Activated T-cell treated with anti-CD3 and anti-CD28 coated beads for 4 hours (primary cell): ENCODE measurements at regions not wholly inside any gene's neighbourhood (a gene's known extent, or its start where the extent isn't known, plus 50 kb on each side); places are given as distances from the start of the nearest gene placed in this dataset.

Source experiments
- DNase-seq: peaks from one replicate; pipeline ENCODE4 v3.0.0-alpha.2; 2020

- no peak for DNase-seq
Measured at GRCh38 chr19:29375429-29376119, 150.2 kb upstream of the VSTM2B start.

- DNase-seq: no peak
Measured at GRCh38 chr19:29376855-29377354, 148.9 kb upstream of the VSTM2B start.

DNA sequence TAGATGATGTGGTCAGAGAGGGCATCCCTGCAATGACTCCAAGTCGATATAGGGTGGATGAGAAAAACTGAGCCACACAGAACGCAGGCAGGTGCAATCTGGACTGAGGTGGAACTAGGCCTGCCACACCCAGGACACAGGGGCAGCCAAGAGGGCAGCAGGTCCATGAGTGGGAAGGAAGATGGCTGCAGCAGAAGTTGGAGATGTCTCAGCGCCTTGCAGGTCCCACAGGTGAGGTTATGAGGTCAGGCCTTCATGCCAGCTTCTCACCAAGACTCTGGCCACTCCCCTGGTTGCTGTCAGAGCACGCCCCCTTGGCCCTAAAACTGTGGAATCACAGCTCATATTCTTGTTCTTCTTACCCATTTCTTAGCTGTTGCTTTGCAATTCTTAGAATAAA is 147.7 kb upstream of the VSTM2B start:
- no peak for DNase-seq

DNA sequence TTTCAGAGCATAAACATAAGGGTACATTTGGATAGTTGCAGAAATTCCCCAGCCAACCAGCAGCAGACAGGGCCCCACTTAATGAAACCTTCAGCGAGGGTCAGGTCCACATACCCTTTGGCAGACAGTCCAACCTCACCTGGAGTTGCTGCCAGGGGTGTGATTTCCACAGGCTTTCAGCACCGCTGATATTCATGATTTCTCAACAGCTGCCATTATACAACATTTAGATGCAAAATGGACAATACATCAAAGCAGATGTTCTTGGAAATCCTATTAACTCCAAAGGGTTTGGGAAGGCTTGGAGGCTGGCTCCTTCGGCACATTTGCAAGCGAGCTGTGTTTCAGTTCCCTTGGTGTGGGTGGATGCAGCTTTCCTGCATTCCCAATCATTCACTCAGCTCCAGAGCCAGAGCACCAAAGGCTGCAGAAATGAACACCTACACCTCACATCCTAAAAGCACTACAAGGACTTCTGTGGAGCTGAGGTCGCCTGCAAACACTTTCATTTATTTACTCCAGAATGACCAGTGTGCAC is 147.2 kb upstream of the VSTM2B start:
- DNase-seq: no peak

DNA sequence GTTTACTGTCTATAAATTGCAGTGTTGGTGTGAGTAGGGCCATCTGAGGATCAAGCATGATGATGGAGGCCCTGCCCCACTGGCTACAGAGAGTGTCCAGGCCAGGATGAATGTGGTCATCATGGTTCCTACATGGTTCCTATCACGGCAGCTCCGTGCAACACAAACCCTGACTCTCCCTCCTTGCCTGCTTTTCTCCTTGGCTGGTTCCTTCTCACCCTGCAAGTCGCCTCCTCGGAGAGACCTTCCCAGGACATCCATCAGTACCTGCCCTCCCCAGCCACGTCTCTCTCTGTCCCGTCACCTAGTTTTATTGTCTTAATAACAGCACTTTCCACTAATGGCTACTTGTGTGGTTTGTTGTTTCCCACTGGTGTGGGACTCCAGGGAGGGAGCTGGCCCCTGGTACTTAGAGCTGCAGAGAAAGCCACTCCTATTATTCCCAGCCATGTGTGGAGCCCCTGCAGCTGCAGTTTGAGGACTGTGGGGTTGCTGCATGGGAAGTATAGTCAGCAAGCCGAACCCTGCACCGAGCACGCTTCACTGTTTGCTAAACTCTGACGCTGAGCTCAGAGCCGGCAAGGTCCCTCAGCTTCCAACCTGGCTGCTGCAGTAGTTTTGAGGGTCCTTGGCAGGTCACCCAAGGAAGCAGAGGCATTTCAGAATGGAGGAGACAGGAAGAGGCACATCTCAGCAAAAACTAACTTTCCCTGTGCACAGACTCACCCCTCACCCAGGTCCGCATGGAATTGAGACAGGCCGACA is 146.4 kb upstream of the VSTM2B start:
- no peak for DNase-seq

DNA sequence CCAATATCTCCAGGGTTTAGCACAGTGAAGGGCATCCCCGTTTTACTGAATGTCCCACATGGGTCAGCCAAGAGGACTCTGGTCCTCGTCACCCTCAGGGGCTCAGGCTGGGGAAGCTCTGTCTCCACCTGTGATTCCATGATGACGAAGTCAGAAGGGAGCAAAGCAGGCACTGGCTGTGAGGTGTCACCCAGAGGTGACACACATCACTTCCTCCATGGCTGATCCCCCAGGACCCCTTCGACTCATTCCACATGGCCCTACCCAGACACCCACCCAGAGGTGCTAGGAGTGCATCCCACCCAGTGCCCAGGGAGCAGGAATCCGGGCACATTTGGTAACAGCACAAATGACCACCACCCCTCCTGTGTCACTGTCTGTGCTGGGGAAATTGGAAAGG is 145.2 kb upstream of the VSTM2B start:
- DNase-seq: no peak

DNA sequence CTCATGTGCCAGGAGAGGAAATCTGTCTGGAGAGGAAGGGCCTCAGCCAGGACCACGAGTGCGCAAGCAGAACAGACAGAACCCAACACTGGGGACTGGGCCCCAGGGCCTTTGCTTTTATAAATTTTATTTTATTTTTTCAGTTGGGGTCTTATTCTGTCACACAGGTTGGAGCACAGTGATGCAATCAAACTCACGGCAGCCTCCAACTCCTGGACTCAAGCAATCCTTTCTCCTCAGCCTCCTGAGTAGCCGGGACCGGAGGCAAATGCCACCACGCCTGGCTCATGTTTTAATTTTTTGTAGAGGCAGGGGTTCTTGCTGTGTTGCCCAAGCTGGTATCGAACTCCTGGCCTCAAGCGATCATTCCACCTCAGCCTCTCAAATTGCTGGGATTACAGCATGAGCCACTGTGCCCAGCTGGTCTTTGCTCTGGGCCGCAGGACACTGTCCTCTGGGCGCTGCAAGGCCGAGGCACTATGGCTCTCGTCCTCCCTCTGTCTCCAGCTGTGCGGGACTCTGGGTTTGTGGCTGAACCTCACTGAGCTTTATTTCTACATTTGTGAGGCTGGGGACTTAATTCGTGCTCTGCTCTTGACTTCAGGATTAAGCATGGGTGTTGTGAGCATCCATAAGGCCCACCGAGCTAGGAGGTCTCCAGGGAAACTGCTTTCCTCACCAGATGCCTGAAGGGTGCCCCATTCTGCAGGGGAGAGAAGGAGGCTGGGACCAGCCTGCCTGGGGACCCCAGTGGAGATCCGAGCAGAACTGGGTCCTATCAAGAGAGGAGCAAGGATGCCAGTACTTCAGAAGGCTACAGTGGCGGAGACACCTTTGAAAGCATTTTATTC is 144.2 kb upstream of the VSTM2B start:
- DNase-seq: no peak

DNA sequence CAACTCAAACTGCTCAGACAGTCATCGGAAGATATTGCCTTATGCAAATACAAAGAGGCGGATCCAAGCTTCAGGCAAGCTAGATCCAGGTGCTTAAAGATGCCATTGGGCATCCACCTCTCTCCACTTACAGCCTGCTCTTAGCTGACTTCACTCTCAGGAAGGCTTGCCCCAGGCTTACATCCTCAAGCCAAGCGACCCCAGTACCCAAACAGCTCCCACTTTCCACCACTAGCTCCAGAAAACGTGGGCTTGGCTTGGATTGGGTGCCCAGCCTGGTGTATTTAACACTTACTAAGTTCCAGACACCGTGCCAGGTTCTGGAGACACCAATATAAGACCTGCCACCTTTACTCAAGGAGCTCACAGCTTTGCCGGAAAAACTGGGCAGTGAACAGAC is 142.1 kb upstream of the VSTM2B start:
- no peak for DNase-seq

DNA sequence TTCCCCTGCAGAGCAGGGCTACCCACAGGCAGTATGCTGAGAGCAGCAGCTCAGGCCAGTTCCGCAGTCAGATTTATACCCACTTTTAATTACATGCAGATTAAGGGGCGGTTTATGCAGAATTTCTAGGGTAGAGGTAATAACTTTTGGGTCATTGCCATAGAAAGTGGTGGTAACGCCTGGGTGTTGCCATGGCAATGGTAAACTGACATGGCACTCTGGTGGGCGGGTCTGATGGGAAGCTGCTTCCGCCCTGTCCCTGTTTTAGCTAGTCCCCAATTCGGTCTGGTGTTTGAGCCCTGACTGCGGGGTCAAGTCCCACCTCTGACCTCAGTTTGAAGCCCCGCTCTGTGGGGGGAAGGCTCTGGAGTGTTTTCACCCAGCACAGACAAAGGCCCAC is 141.1 kb upstream of the VSTM2B start:
- DNase-seq: no peak

- DNase-seq: no peak
Measured at GRCh38 chr19:29385191-29385795, 140.5 kb upstream of the VSTM2B start.

DNA sequence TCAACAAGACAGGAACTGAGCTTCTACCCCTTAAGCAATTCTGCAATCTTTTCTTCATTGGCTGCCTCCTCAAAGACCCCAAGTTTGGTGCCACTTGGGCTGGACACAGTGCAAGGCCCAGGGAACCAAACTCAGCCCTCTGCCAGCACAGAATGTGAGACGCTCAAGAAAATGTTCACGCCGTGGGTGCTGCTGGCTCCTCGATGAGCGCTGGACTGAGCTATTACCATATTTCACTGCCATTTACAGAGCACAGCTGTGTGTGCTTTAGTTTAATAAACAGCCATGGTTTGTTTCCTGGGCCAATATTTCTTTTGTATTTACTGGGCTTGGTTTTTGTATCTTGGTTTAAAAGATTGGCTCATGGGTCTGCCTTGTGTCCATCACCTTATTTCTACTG is 138.8 kb upstream of the VSTM2B start:
- DNase-seq: no peak

DNA sequence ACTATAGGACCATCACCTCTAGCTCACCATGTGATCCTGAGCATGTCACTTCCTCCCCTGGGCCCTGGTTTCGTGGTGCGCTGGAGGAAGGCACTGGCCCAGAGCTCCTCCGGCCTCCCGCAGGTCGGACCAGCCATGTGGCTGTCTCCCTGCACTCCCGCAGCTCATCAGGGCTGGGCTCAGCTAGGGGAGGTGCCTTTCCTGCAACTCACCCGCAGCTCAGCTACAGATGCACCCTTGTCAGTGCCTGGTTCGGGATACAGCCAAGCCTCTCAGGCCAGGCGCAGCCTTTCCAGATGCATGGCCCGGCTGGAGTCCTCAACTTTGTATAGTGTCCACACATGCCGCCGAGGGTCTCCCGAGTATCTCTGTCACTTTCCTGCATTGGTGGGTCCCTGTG is 138.2 kb upstream of the VSTM2B start:
- DNase-seq: no peak

GRCh38 chr19:29389495-29389894 is 136.3 kb upstream of the VSTM2B start:
- no peak for DNase-seq

GRCh38 chr19:29390742-29391141 is 135.1 kb upstream of the VSTM2B start:
- no peak for DNase-seq

DNA sequence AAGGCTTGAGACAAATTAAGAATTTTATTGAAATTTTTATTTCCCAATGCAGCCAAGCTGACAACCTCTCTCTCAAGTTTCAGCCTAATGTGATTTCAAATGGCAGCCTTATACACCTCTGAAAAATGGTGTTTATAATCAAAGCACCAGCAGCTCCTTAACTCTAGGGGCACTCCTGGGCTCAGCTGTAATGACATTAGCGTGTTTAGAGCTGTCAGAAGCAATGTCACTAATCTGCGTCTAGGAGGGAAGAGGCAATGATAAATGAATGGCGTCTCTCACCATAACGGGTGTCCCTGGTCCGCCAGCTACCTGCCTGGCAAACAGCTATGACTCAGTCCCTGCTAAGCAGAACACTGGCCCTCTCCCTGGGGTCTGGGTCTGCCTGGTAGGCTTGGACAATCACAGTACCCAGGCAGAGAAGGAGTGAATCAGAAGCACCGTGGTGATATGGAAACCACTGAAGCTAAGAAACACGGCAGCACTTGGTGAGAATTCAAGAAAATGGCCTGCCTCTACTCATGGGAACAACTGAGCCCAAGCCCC is 131.8 kb upstream of the VSTM2B start:
- no peak for DNase-seq

DNA sequence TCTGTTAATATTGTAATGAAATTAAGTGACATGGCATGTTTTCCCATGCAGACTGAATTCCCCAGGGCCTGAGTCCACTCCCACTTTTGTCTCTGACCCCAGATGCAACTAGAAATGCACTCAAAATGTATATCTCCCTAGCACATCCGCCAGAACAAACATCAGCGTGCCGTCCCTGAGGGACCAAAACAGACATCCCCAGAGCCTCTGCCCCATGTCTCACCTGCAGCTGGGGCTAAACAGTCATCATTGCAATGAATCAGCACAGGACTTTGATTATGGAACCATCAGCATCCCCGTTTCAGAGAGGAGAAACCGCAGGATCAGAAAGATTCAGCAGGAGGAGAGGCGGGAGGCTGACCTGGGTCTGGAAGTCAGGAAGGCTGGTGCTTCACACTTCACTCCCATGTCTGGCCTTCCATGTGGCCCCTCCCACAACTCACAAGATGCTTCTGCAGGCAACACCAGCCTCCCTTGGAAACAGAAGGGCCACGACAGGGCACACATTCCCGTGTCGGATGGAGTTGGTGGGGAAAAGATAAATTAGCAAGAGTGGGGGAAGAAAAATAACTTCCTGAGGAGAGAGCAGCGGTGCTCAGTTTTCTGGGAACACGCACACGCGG is 130.6 kb upstream of the VSTM2B start:
- no peak for DNase-seq

DNA sequence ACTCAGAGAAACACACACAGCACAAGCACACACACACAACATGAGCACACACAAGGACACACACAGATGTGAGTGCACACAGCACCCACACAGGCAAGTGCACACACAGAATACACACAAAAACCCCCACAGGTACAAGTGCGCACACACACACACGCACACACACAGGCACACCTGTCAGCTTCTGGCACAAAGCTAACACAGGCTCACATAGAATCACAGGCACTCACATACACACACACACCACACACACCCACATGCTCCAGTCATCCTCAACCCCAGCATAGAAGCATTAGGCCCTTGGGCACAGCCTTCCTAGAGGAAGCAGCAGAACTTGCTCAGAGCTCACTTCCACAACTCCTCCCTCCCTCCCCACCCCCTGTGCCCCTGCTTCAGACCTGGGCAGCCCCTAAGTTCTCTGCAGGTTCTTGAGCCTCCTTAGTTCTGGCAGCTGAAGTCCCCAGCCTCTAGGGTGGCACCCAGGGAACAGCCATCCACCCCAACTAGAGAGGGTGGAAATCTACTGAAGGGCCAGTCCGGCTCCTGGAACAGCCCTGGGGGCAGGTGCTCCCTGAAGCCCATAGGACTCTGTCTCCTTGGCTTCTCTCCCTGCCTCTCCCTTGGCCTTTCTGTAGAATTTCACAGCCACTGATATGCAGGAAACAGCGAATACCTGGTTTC is 129.9 kb upstream of the VSTM2B start:
- DNase-seq: no peak

- DNase-seq: no peak
Measured at GRCh38 chr19:29396925-29397324, 128.9 kb upstream of the VSTM2B start.

GRCh38 chr19:29397748-29398147 is 128.0 kb upstream of the VSTM2B start:
- no peak for DNase-seq

- DNase-seq: no peak
Measured at GRCh38 chr19:29399804-29400203, 126.0 kb upstream of the VSTM2B start.

- no peak for DNase-seq
Measured at GRCh38 chr19:29400917-29401711, 124.7 kb upstream of the VSTM2B start.
